HepG2 (cell line): ENCODE measurements at regions not wholly inside any gene's neighbourhood (a gene's known extent, or its start where the extent isn't known, plus 50 kb on each side); places are given as distances from the start of the nearest gene placed in this dataset.

Source experiments
- ATAC-seq: fragments of 200-7000 bp; cut with Tn5 transposase; 3 replicates; pipeline ENCODE4 v1.9.1; 2020; ENCODE audit warnings: mild to moderate bottlenecking, moderate library complexity
- BruUV-seq: library from RNA; stranded (reverse); fragments of 400-500 nt; replicated peaks from 2 replicates; lab custom pipeline; 2021; lab: Mats Ljungman, UMichigan
- CTCF ChIA-PET: fragments of 300-600 bp; formaldehyde crosslinking; extraction: SDS; loops from one replicate; lab custom pipeline; 2021; ENCODE audit warnings: low total read pairs, inconsistent platforms, low intra/inter-chr PET ratio; lab: Yijun Ruan, JAX
- POLR2A ChIA-PET: fragments of 350-600 bp; sonication (Branson Sonifier 250); formaldehyde crosslinking; loops from one replicate; lab custom pipeline; 2020; ENCODE audit warnings: antibody characterized with exemption, inconsistent platforms; lab: Yijun Ruan, JAX
- DNase-seq: peaks from one replicate; pipeline ENCODE4 v3.0.0-alpha.2; 2015; ENCODE audit warnings: low spot score
- FAIRE-seq: peaks from 3 replicates; lab custom pipeline; 2011; peaks lifted over from hg19 to GRCh38; lab: Jason Lieb, UNC
- H2AFZ ChIP-seq: one replicate; pipeline ENCODE4 v1.6.1; 2011; ENCODE audit warnings: low read length, inconsistent platforms
- H3K27ac ChIP-seq: fragments of 300-600 bp; 3 replicates; pipeline ENCODE4 v1.8.0; 2011; ENCODE audit warnings: mixed run types, mild to moderate bottlenecking, mixed read lengths, low read length, inconsistent platforms; ENCODE audit not compliant: insufficient read depth; ENCODE audit errors: extremely low read length
- H3K27me3 ChIP-seq, 2 experiments: fragments of 200-600 bp in 1 of 2; 2 replicates in 1 of 2; 3 replicates in 1 of 2; pipeline versions ENCODE4 v1.6.0 to v1.8.0; 2011; ENCODE audit warnings: low read length in 2 of 2, mild to moderate bottlenecking in 2 of 2, moderate library complexity in 2 of 2, inconsistent platforms in 1 of 2; ENCODE audit not compliant: insufficient read depth in 2 of 2, control insufficient read depth in 1 of 2
- H3K36me3 ChIP-seq, 2 experiments: fragments of 200-600 bp in 1 of 2; replicated peaks in 1 of 2; 2 replicates in 1 of 2; 3 replicates in 1 of 2; pipeline versions ENCODE4 v1.5.1 to v1.8.0; 2011; ENCODE audit warnings: low read length in 2 of 2, inconsistent platforms in 1 of 2; ENCODE audit not compliant: insufficient read depth in 2 of 2, control insufficient read depth in 1 of 2
- H3K4me1 ChIP-seq: 2 replicates; pipeline ENCODE4 v1.5.1; 2012; ENCODE audit warnings: low read length, inconsistent platforms; ENCODE audit not compliant: insufficient read depth
- H3K4me2 ChIP-seq: 2 replicates; pipeline ENCODE4 v1.6.0; 2011; ENCODE audit warnings: low read depth, low read length, inconsistent platforms
- H3K4me3 ChIP-seq, 3 experiments: fragments of 200-600 bp in 1 of 3; sonication (generic), shearing (Covaris generic) in 1 of 3; replicated peaks in 1 of 3; 2 replicates each; pipeline ENCODE4 v1.5.1; 2011 to 2016; ENCODE audit warnings: low read length in 3 of 3, inconsistent platforms in 2 of 3, low read depth in 2 of 3, mild to moderate bottlenecking in 2 of 3, control low read depth in 1 of 3, mixed read lengths in 1 of 3; ENCODE audit not compliant: insufficient read depth in 1 of 3
- H3K79me2 ChIP-seq: one replicate; pipeline ENCODE4 v1.6.1; 2011; ENCODE audit warnings: low read length, inconsistent platforms; ENCODE audit not compliant: insufficient read depth
- H3K9ac ChIP-seq: 2 replicates; pipeline ENCODE4 v1.6.0; 2011; ENCODE audit warnings: mild to moderate bottlenecking, low read depth, low read length, inconsistent platforms; ENCODE audit not compliant: insufficient read depth
- H3K9me3 ChIP-seq: 2 replicates; pipeline ENCODE4 v1.5.1; 2012; ENCODE audit warnings: mild to moderate bottlenecking, low read length
- H4K20me1 ChIP-seq: 2 replicates; pipeline ENCODE4 v1.6.0; 2011; ENCODE audit warnings: inconsistent platforms, mild to moderate bottlenecking, low read length, moderate library complexity; ENCODE audit not compliant: insufficient read depth
- ARID5B ChIP-seq: IDR thresholded peaks from 2 replicates; pipeline ENCODE4 v1.4.0; 2020; ENCODE audit warnings: mild to moderate bottlenecking, missing genetic modification reagents
- DMAP1 ChIP-seq: IDR thresholded peaks from 2 replicates; pipeline ENCODE4 v1.6.1; 2016
- DNMT3B ChIP-seq: conservative IDR thresholded peaks from 2 replicates; pipeline ENCODE4 v1.6.1; 2016; ENCODE audit warnings: missing biosample characterization, control low read depth
- PAWR ChIP-seq: sonication (generic); formaldehyde crosslinking; IDR thresholded peaks from 2 replicates; pipeline ENCODE4 v1.4.0; 2020; ENCODE audit warnings: missing genetic modification reagents, mild to moderate bottlenecking, borderline replicate concordance
- SAFB2 ChIP-seq: sonication (generic); formaldehyde crosslinking; IDR thresholded peaks from 2 replicates; pipeline ENCODE4 v1.5.1; 2020; ENCODE audit warnings: missing genetic modification reagents, low read depth, mild to moderate bottlenecking, borderline replicate concordance
- STAT6 ChIP-seq: sonication (generic); formaldehyde crosslinking; IDR thresholded peaks from 2 replicates; pipeline ENCODE4 v1.4.0; 2020; ENCODE audit warnings: missing genetic modification reagents, mild to moderate bottlenecking, borderline replicate concordance
- SUZ12 ChIP-seq: fragments of 150-350 bp; IDR thresholded peaks from 2 replicates; pipeline ENCODE4 v1.6.1; 2014; ENCODE audit warnings: low read depth, low read length
- TEAD2 ChIP-seq: sonication (generic); formaldehyde crosslinking; IDR thresholded peaks from 2 replicates; pipeline ENCODE4 v1.9.0; 2021; ENCODE audit warnings: missing genetic modification reagents
- ZBTB21 ChIP-seq: sonication (generic); formaldehyde crosslinking; IDR thresholded peaks from 2 replicates; pipeline ENCODE4 v1.4.0; 2020; ENCODE audit warnings: missing genetic modification reagents
- ZFAT ChIP-seq: sonication (generic); formaldehyde crosslinking; conservative IDR thresholded peaks from 2 replicates; pipeline ENCODE4 v1.8.1; 2023; ENCODE audit warnings: missing genetic modification reagents, inconsistent platforms
- ZNF207 ChIP-seq: fragments of 450-650 bp; IDR thresholded peaks from 2 replicates; pipeline ENCODE4 v1.6.1; 2016; ENCODE audit warnings: antibody characterized with exemption, borderline replicate concordance
- ZNF234 ChIP-seq: sonication (generic); formaldehyde crosslinking; conservative IDR thresholded peaks from 2 replicates; pipeline ENCODE4 v1.5.1; 2020; ENCODE audit warnings: mild to moderate bottlenecking, missing genetic modification reagents
- ZSCAN12 ChIP-seq: sonication (generic); formaldehyde crosslinking; IDR thresholded peaks from 2 replicates; pipeline ENCODE4 v1.9.0; 2021; ENCODE audit warnings: mild to moderate bottlenecking, missing genetic modification reagents
- whole genome bisulfite sequencing: methylation state at CpG from one replicate; pipeline ENCODE4 v1.1.6; 2017; ENCODE audit warnings: low lambda C conversion rate; 5-methylcytosine and 5-hydroxymethylcytosine counted together
- in situ Hi-C: cut with HindIII; loops from 2 replicates; pipeline ENCODE4 v1.10.0; 2017; ENCODE audit warnings: low pct_unique_long_range_greater_than_20kb; ENCODE audit not compliant: extremely low pct_ligation_motif_present
- intact Hi-C: fragments of 100-400 bp; cut with micrococcal nuclease; formaldehyde crosslinking; loops from one replicate; pipeline ENCODE4 v1.10.0; 2022; ENCODE audit not compliant: unreplicated experiment

- no peaks in the 10 kb centered on the region for H3K27me3 ChIP-seq
- H3K4me1 ChIP-seq: no peaks in the 10 kb centered on the region
- ATAC-seq (no peak), DNase-seq (no peak), FAIRE-seq (no peak)
- H3K9ac ChIP-seq: no peak overlapping the region
- H3K79me2 ChIP-seq: no peaks in the 10 kb centered on the region
- H3K27ac ChIP-seq: no peak overlapping the region
- POLR2A ChIA-PET: no interaction called here
- no peak overlapping the region for H3K4me3 ChIP-seq
- H3K9me3 ChIP-seq: no peaks in the 10 kb centered on the region
- no peaks in the 10 kb centered on the region for H4K20me1 ChIP-seq
- WGBS: 38% methylated on average over 2 of the region's 2 CpGs
- no peak overlapping the region for H3K4me2 ChIP-seq
- no peak overlapping the region for H2AFZ ChIP-seq
- in situ Hi-C loops (loop anchor here (10.0 kb wide), 2 partner anchors 62 to 68 kb away; no protein-coding TSS in a partner anchor), intact Hi-C loops (no loop called here)
- no peaks in the 10 kb centered on the region for H3K36me3 ChIP-seq
- BruUV-seq: no TSS peak
- TF ChIP-seq ZSCAN12 (CRISPR knock-in tag) (no peak), DMAP1 (CRISPR knock-in tag) (no peak), ZNF207 (no peak), SAFB2 (CRISPR knock-in tag) (no peak), PAWR (no peak), SUZ12 (no peak), ZBTB21 (CRISPR knock-in tag) (no peak), DNMT3B (CRISPR knock-in tag) (no peak), ZFAT (CRISPR knock-in tag) (no peak), ZNF234 (CRISPR knock-in tag) (no peak), TEAD2 (CRISPR knock-in tag) (no peak), ARID5B (CRISPR knock-in tag) (no peak), STAT6 (CRISPR knock-in tag) (no peak)
- CTCF ChIA-PET: no interaction called here
Measured at GRCh38 chr17:51493206-51493605, 232.9 kb downstream of the UTP18 start.
